Esophagus muscularis mucosa (tissue), 4 donors: ENCODE measurements at regions not wholly inside any gene's neighbourhood (a gene's known extent, or its start where the extent isn't known, plus 50 kb on each side); places are given as distances from the start of the nearest gene placed in this dataset.
"Not testable (repeated sequence)": the region's sequence is repeated elsewhere in the genome, so short reads cannot be mapped to it uniquely, and the experiment has no call there.

Source experiments
- DNase-seq: peaks from one replicate; pipeline ENCODE4 v3.0.0-alpha.2; 2017; ENCODE audit errors: extremely low spot score
- H3K27ac ChIP-seq, 4 donors: fragments of 200-600 bp; sonication (generic); replicated peaks in 1 of 4; 1 replicate in 3 of 4; 2 replicates in 1 of 4; pipeline ENCODE4 v1.5.1; 2016 to 2019; ENCODE audit warnings: mild to moderate bottlenecking in 1 of 4
- H3K27me3 ChIP-seq, 4 donors: fragments of 200-600 bp; sonication (generic); one replicate each; pipeline versions ENCODE4 v1.5.1 to v1.6.0; 2016 to 2019
- H3K36me3 ChIP-seq, 4 donors: fragments of 200-600 bp; sonication (generic); one replicate each; pipeline ENCODE4 v1.5.1; 2016 to 2019
- H3K4me1 ChIP-seq, 4 donors: fragments of 200-600 bp; sonication (generic); one replicate each; pipeline ENCODE4 v1.5.1; 2016 to 2019
- H3K4me3 ChIP-seq, 4 donors: fragments of 200-600 bp; sonication (generic); 1 replicate in 2 of 4; 2 replicates in 2 of 4; pipeline ENCODE4 v1.5.1; 2016 to 2019; ENCODE audit warnings: mild to moderate bottlenecking in 4 of 4, moderate library complexity in 1 of 4
- H3K9me3 ChIP-seq, 4 donors: fragments of 200-600 bp; sonication (generic); 1 replicate in 3 of 4; 2 replicates in 1 of 4; pipeline ENCODE4 v1.5.1; 2016 to 2019
- CTCF ChIP-seq, 3 experiments: fragments of 200-600 bp in 2 of 3; fragments of 450-650 bp in 1 of 3; sonication (generic) in 2 of 3; IDR thresholded peaks; one replicate each; pipeline ENCODE4 v1.5.1; 2017 to 2019; ENCODE audit warnings: antibody characterized with exemption in 3 of 3, mild to moderate bottlenecking in 2 of 3, moderate library complexity in 1 of 3
- EP300 ChIP-seq: sonication (generic); formaldehyde crosslinking; IDR thresholded peaks from one replicate; pipeline ENCODE4 v1.6.1; 2017; ENCODE audit warnings: antibody characterized with exemption
- POLR2A ChIP-seq: fragments of 450-650 bp; IDR thresholded peaks from one replicate; pipeline ENCODE4 v1.6.1; 2017; ENCODE audit warnings: antibody characterized with exemption, moderate library complexity, mild to moderate bottlenecking, low read depth
- POLR2AphosphoS5 ChIP-seq, 2 donors: sonication (generic); formaldehyde crosslinking; IDR thresholded peaks; one replicate each; pipeline ENCODE4 v1.6.1; 2017; ENCODE audit warnings: antibody characterized with exemption in 2 of 2
- WGBS: methylation state at CpG from one replicate; pipeline ENCODE4 v1.1.5; 2018; 5-methylcytosine and 5-hydroxymethylcytosine counted together
- intact Hi-C: fragments of 100-400 bp; cut with DNase I; formaldehyde crosslinking; loops from one replicate; pipeline ENCODE4 v1.15.1; 2023

GRCh38 chr14:28626780-28627179, 139.8 kb upstream of the FOXG1 start:
- Histone ChIP-seq H3K9me3 (peaks cover 0 to 7% (median 4%) of the 10 kb centered on the region in 4 donors), H3K27ac (no peak overlapping the region), H3K27me3 (no peaks in the 10 kb centered on the region), H3K4me1 (no peaks in the 10 kb centered on the region), H3K36me3 (no peaks in the 10 kb centered on the region), H3K4me3 (no peak overlapping the region)
- intact Hi-C loops: no loop called here
- TF ChIP-seq POLR2AphosphoS5 (IDR thresholded peaks at IDR 0.05) (no peak), CTCF (IDR thresholded peaks at IDR 0.05) (no peak), POLR2A (no peak), EP300 (no peak)
- WGBS: 80% methylated on average over 1 of the region's 1 CpG
- no peak for DNase-seq

GRCh38 chr14:28629328-28630004, 137.1 kb upstream of the FOXG1 start:
- H3K9me3 ChIP-seq: peaks cover 0 to 13% (median 10%) of the 10 kb centered on the region in 4 donors
- H3K36me3 ChIP-seq: no peaks in the 10 kb centered on the region
- 80% methylated on average over 4 of the region's 4 CpGs for WGBS
- no peak overlapping the region for H3K27ac ChIP-seq
- no peak for DNase-seq
- no peaks in the 10 kb centered on the region for H3K27me3 ChIP-seq
- H3K4me3 ChIP-seq: no peak overlapping the region
- intact Hi-C loops: no loop called here
- H3K4me1 ChIP-seq: no peaks in the 10 kb centered on the region
- no peak for TF ChIP-seq POLR2AphosphoS5 (IDR thresholded peaks at IDR 0.05)
- no peak for TF ChIP-seq EP300
- TF ChIP-seq CTCF (IDR thresholded peaks at IDR 0.05): no peak

- intact Hi-C loops: no loop called here
- DNase-seq: no peak
- Histone ChIP-seq H3K4me3 (no peak overlapping the region), H3K27ac (no peak overlapping the region), H3K36me3 (no peaks in the 10 kb centered on the region), H3K27me3 (no peaks in the 10 kb centered on the region), H3K9me3 (peaks cover 0 to 13% (median 10%) of the 10 kb centered on the region in 4 donors), H3K4me1 (no peaks in the 10 kb centered on the region)
- TF ChIP-seq EP300 (no peak), POLR2A (no peak), CTCF (IDR thresholded peaks at IDR 0.05) (no peak), POLR2AphosphoS5 (IDR thresholded peaks at IDR 0.05) (no peak)
- 85% methylated on average over 3 of the region's 3 CpGs for WGBS
These were observed 136.5 kb upstream of the FOXG1 start for GRCh38 chr14:28630100-28630499.

GRCh38 chr14:28635387-28635786, 131.2 kb upstream of the FOXG1 start:
- DNase-seq: no peak
- no peak overlapping the region for H3K27ac ChIP-seq

GRCh38 chr14:28635816-28636215, 130.8 kb upstream of the FOXG1 start:
- H3K4me3 ChIP-seq, H3K36me3 ChIP-seq, DNase-seq, H3K27ac ChIP-seq, H3K27me3 ChIP-seq, H3K4me1 ChIP-seq, intact Hi-C loops: not testable (repeated sequence)
- 42% methylated on average over 2 of the region's 2 CpGs for WGBS
- peaks cover 0 to 17% (median 10%) of the 10 kb centered on the region in 4 donors for H3K9me3 ChIP-seq

More at GRCh38 chr14:28635387-28635786, 131.2 kb upstream of the FOXG1 start:
- TF ChIP-seq EP300 (no peak), CTCF (IDR thresholded peaks at IDR 0.05) (peak in 2 of 3 experiments; percentile 30 to 43)
- Histone ChIP-seq H3K27me3 (no peaks in the 10 kb centered on the region), H3K36me3 (no peaks in the 10 kb centered on the region), H3K9me3 (peaks cover 0 to 17% (median 10%) of the 10 kb centered on the region in 4 donors), H3K4me1 (no peaks in the 10 kb centered on the region), H3K4me3 (no peak overlapping the region)
- intact Hi-C loops: no loop called here
- WGBS: 2% methylated on average over 7 of the region's 7 CpGs

GRCh38 chr14:28641189-28641588, 125.4 kb upstream of the FOXG1 start:
- H3K36me3 ChIP-seq, intact Hi-C loops, H3K27ac ChIP-seq, H3K4me1 ChIP-seq, H3K9me3 ChIP-seq, H3K4me3 ChIP-seq, DNase-seq, H3K27me3 ChIP-seq: not testable (repeated sequence)
- 83% methylated on average over 6 of the region's 6 CpGs for WGBS
